Testis (tissue), 2 donors: ENCODE measurements at regions not wholly inside any gene's neighbourhood (a gene's known extent, or its start where the extent isn't known, plus 50 kb on each side); places are given as distances from the start of the nearest gene placed in this dataset.

ENCODE experiments used
- DNase-seq: peaks from one replicate; pipeline ENCODE4 v3.0.0-alpha.2; 2019
- H3K27ac ChIP-seq, 2 donors: fragments of 200-600 bp; sonication (generic); one replicate each; pipeline ENCODE4 v1.5.1; 2019
- H3K27me3 ChIP-seq: fragments of 200-600 bp; sonication (generic); one replicate; pipeline ENCODE4 v1.5.1; 2019
- H3K36me3 ChIP-seq: fragments of 200-600 bp; sonication (generic); one replicate; pipeline ENCODE4 v1.5.1; 2017; ENCODE audit warnings: low read depth; ENCODE audit errors: missing control alignments
- H3K4me1 ChIP-seq: fragments of 200-600 bp; sonication (generic); one replicate; pipeline ENCODE4 v1.5.1; 2019
- H3K4me3 ChIP-seq, 2 donors: fragments of 200-600 bp; sonication (generic); one replicate each; pipeline ENCODE4 v1.5.1; 2017 to 2019
- H3K9me3 ChIP-seq: fragments of 200-600 bp; sonication (generic); one replicate; pipeline ENCODE4 v1.5.1; 2017
- CTCF ChIP-seq, 3 experiments: fragments of 450-650 bp in 2 of 3; fragments of 200-600 bp in 1 of 3; sonication (generic) in 1 of 3; IDR thresholded peaks; one replicate each; pipeline ENCODE4 v1.5.1; 2016 to 2019; ENCODE audit warnings: antibody characterized with exemption in 3 of 3, mild to moderate bottlenecking in 2 of 3, moderate library complexity in 1 of 3
- POLR2A ChIP-seq: fragments of 450-650 bp; IDR thresholded peaks from one replicate; pipeline ENCODE4 v1.6.1; 2017; ENCODE audit warnings: antibody characterized with exemption, mild to moderate bottlenecking, moderate library complexity
- WGBS, 2 donors: methylation state at CpG; one replicate each; pipeline ENCODE4 v1.1.5; 2018; 5-methylcytosine and 5-hydroxymethylcytosine counted together
- intact Hi-C: fragments of 100-400 bp; cut with DNase I; formaldehyde crosslinking; loops from one replicate; pipeline ENCODE4 v1.15.1; 2023; ENCODE audit warnings: low total_unique reads

DNA sequence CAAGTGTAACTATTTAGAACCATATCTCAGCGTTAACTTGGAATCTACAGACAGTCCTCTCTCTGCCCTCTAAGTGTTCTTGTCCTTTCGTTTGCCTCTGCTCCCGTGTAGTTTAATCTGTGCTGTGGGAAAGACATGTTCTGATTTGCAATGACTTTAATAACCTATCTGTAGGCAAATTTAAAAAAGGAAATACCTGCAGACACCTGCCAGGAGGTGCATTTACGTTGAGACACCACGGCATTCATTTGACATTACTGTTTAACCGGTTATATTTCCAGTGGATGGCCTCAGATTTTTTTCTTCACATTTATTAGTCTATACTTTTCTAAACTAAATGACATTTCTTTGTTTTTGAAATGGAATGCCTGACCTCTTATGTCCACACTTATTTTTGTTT, 997.9 kb upstream of the PCDH7 start:
- Histone ChIP-seq H3K4me3 (no peak overlapping the region), H3K36me3 (no peaks in the 10 kb centered on the region), H3K27me3 (no peaks in the 10 kb centered on the region), H3K27ac (no peak overlapping the region), H3K9me3 (no peaks in the 10 kb centered on the region), H3K4me1 (no peaks in the 10 kb centered on the region)
- intact Hi-C loops = no loop called here
- TF ChIP-seq POLR2A (no peak), CTCF (IDR thresholded peaks at IDR 0.05) (no peak)
- DNase-seq = no peak
- 68 to 79% methylated on average over 6 of the region's 6 CpGs for WGBS, 2 donors

DNA sequence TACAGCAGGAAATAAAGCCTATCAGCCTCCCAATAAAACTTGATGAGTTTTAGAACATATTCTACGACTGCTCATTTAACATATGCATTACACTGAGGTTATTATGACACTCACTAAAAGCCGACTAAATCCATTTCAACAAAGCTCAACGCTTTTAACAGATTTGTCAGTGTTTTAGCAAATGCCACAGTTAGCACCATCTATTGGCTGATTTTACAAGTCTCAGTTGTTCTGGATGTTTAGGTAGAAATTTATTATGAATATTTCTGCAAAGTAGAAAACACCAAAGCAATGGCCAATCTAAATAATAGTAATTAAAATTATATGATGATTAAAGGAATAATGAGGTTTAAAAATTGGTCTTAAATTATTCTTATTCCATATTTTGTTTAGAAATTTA, 993.2 kb upstream of the PCDH7 start:
- DNase-seq = no peak
- H3K36me3 ChIP-seq = no peaks in the 10 kb centered on the region
- intact Hi-C loops = no loop called here
- 78 to 79% methylated on average over 3 of the region's 3 CpGs for WGBS, 2 donors
- H3K27ac ChIP-seq = no peak overlapping the region
- H3K9me3 ChIP-seq = no peaks in the 10 kb centered on the region
- no peaks in the 10 kb centered on the region for H3K4me1 ChIP-seq
- no peak overlapping the region for H3K4me3 ChIP-seq
- no peaks in the 10 kb centered on the region for H3K27me3 ChIP-seq
- TF ChIP-seq POLR2A = no peak
- TF ChIP-seq CTCF (IDR thresholded peaks at IDR 0.05) = no peak

DNA sequence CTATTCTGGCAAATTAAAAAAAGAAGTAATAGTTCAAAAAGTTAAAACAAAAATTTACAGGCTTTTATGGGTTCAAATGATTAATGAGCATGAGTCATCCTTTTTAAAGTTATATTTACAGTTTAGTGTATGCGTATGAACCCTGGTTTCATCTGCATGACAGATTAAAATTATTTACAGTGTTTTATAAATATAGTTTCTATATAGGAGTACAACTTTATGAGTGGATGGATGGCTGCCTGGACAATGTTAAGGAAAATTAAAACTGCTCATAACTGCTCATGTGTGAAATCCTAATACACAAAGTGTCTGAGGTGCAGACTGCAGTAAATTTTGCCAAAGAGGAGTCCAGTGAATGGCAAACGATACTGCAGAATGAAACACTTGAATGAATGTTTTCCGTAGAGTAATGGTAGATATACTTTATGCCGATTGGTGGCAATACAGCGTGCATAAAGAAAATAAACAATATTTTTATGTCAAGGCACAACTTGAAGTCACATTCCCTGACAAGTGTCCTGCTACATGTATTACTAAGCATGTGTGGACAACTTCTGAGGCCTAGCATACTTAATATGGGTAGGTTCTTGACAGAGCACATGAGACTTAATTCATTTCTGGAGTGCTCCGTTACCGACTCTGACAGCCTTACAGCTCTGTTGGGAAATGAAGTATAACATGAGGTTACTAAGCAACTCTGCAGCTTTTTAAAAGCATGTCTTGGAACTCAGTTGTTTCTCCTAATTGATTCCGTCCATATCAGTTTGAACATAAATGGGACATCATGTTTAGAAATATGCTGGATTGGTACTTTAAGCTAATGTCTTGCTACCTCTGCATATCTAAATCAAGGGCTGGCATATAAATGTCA, 985.6 kb upstream of the PCDH7 start:
- intact Hi-C loops = no loop called here
- Histone ChIP-seq H3K36me3 (no peaks in the 10 kb centered on the region), H3K9me3 (no peaks in the 10 kb centered on the region), H3K27me3 (no peaks in the 10 kb centered on the region), H3K4me3 (no peak overlapping the region), H3K27ac (no peak overlapping the region), H3K4me1 (no peaks in the 10 kb centered on the region)
- DNase-seq = no peak
- WGBS, 2 donors = 73 to 80% methylated on average over 8 of the region's 8 CpGs
- TF ChIP-seq CTCF (IDR thresholded peaks at IDR 0.05) = no peak
- TF ChIP-seq POLR2A = no peak

DNA sequence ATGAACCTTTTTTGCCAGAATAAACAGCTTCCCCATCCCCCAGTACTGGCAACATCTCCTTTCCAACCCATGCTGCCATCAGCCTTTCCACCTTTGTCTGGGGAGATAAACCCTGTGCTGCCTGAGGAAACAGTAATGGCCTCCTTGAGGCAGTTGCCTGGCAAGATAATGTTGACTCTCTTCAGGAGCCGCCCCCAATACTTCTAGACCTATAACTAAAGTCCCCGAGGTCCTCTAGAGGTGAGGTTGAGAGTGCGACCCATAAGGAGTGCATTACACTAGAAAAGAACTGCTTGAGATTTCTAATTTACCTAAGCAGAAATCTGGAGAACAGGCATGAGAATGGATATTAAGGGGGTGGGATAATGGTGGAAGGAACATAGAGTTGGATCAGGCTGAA, 963.2 kb upstream of the PCDH7 start:
- intact Hi-C loops = no loop called here
- no peaks in the 10 kb centered on the region for H3K36me3 ChIP-seq
- no peak overlapping the region for H3K4me3 ChIP-seq
- no peaks in the 10 kb centered on the region for H3K9me3 ChIP-seq
- H3K27ac ChIP-seq = no peak overlapping the region
- no peak for TF ChIP-seq POLR2A
- no peak for TF ChIP-seq CTCF (IDR thresholded peaks at IDR 0.05)
- WGBS, 2 donors = 80 to 91% methylated on average over 3 of the region's 3 CpGs
- H3K27me3 ChIP-seq = no peaks in the 10 kb centered on the region
- H3K4me1 ChIP-seq = no peaks in the 10 kb centered on the region
- no peak for DNase-seq

- Histone ChIP-seq H3K27me3 (no peaks in the 10 kb centered on the region), H3K4me1 (no peaks in the 10 kb centered on the region), H3K36me3 (no peaks in the 10 kb centered on the region), H3K9me3 (no peaks in the 10 kb centered on the region), H3K27ac (no peak overlapping the region), H3K4me3 (no peak overlapping the region)
- 93 to 95% methylated on average over 2 of the region's 2 CpGs for WGBS, 2 donors
- no peak for DNase-seq
- TF ChIP-seq CTCF (IDR thresholded peaks at IDR 0.05) (no peak), POLR2A (no peak)
- intact Hi-C loops = no loop called here
These were observed 958.0 kb upstream of the PCDH7 start for GRCh38 chr4:29762151-29762550.
